ENCODE measurements at regions not wholly inside any gene's neighbourhood (a gene's known extent, or its start where the extent isn't known, plus 50 kb on each side); places are given as distances from the start of the nearest gene placed in this dataset.

DNA sequence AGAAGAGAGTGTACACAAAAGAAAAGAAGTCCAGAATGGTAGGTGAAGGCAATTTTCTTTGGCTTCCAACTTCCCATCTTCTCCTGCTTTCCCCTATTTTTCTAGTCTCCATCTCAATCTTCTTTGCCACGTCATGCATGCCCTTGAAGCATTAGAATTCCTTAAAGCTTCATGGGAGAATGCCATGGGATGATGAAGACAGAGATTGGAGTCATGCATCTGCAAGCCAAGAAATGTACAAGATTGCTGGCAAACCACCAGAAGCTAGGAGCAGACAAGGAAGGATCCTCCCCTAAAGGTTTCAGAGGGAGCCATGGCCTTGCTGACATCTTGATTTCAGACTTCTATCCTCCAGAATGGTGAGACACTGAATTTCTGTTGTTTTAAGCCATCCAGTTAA, 305.9 kb downstream of the HRH4 start:
- ChIA-PET CTCF (no interaction called here), POLR2A (no interaction called here)

DNA sequence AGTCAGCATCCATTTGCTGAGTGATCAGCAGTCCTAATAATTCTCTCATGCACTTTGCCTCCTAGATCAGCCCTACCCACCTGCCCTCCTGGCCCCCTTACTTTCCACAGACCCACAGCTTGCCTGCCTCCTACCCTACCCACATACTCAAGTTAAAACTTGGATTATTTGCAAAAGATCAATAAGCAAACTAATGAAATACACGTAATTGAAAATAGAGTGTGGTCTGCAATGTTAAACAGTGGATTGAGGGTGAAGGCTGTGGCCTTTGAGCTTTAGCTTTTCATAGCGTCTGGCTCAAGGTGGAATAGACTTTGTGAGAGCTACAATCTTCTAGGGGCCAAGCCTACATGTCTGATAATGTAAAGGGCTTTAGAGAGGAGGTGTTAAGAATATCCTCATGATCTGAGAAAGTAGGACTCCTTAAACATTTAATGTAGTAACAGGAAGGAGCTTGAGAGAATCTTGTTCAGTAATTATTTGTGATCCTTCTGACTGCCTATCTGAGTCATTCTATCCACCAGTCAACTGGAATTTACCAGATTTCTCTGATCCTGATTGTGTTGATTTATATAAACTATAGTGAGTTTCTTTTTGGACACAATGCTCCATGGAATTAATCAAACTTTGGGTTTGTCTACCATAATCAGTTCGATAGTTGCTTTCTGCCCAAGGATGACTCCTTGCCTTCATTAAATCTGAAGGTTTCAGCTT, 310.0 kb downstream of the HRH4 start:
- ChIA-PET POLR2A (no interaction called here), CTCF (interaction anchor here (1.1 kb wide), 1 partner anchor 44 kb away, joined by 3 read pairs; no protein-coding TSS in a partner anchor)
- no peak for DNase-seq (ENCODE audit: extremely low spot score)
- TF ChIP-seq, protein P1, sequence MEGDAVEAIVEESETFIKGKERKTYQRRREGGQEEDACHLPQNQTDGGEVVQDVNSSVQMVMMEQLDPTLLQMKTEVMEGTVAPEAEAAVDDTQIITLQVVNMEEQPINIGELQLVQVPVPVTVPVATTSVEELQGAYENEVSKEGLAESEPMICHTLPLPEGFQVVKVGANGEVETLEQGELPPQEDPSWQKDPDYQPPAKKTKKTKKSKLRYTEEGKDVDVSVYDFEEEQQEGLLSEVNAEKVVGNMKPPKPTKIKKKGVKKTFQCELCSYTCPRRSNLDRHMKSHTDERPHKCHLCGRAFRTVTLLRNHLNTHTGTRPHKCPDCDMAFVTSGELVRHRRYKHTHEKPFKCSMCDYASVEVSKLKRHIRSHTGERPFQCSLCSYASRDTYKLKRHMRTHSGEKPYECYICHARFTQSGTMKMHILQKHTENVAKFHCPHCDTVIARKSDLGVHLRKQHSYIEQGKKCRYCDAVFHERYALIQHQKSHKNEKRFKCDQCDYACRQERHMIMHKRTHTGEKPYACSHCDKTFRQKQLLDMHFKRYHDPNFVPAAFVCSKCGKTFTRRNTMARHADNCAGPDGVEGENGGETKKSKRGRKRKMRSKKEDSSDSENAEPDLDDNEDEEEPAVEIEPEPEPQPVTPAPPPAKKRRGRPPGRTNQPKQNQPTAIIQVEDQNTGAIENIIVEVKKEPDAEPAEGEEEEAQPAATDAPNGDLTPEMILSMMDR (IDR thresholded peaks at IDR 0.05; ENCODE audit: control extremely low read depth, extremely low read depth, low read depth, missing control alignments), result no peak

More for the DNA sequence above, 305.9 kb downstream of the HRH4 start:
- TF ChIP-seq, protein P1 (IDR thresholded peaks at IDR 0.05; ENCODE audit: control extremely low read depth, extremely low read depth, low read depth, missing control alignments), result no peak
- no peak for DNase-seq (ENCODE audit: extremely low spot score)

DNA sequence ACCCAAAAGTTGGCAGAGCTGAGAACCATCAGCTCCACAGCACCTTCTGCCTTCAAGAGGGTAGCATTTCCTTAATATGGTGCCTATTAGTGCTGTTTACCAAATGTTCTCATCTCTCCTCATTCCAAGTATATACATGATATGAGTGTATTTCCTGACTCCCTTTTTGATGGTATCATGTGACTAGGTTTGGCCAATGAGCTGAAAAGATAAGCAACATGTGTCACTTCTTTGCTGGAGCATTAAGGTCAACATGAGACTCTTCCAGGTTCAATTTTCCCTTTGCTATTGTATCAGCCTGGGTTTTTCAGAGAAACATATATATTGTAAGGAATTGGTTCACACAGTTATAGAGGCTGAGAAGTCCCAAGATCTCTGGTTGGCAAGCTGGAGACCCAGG, 310.9 kb downstream of the HRH4 start:
- DNase-seq (ENCODE audit: extremely low spot score), result no peak
- CTCF ChIA-PET, result no interaction called here
- TF ChIP-seq, protein P1 (IDR thresholded peaks at IDR 0.05; ENCODE audit: control extremely low read depth, extremely low read depth, low read depth, missing control alignments), result no peak
- POLR2A ChIA-PET, result no interaction called here

DNA sequence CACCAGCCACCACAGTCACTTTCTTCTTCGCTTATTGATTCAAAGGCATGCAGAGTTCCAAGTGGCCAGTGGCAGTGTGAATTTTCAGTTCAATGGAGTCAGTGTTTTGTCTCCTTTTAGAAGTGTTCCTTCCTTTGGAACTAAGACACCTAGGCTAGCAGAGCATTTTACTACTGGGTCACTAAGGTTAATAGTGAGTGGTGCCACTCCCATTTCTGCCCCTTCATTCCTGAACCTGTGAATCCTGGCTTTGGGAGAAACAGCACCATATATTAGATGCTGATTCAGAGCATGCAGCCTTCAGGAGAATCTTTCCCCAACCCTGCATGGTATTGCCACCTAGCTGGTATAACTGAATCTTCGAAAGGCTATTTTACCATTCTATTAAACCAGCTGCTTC, 312.7 kb downstream of the HRH4 start:
- ChIA-PET POLR2A (no interaction called here), CTCF (interaction anchor here (1.0 to 1.2 kb wide), 2 partner anchors 10 to 13 kb away, joined by 3 read pairs; no protein-coding TSS in a partner anchor)
- no peak for DNase-seq (ENCODE audit: extremely low spot score)
- TF ChIP-seq, protein P1 (IDR thresholded peaks at IDR 0.05; ENCODE audit: control extremely low read depth, extremely low read depth, low read depth, missing control alignments), result no peak

DNA sequence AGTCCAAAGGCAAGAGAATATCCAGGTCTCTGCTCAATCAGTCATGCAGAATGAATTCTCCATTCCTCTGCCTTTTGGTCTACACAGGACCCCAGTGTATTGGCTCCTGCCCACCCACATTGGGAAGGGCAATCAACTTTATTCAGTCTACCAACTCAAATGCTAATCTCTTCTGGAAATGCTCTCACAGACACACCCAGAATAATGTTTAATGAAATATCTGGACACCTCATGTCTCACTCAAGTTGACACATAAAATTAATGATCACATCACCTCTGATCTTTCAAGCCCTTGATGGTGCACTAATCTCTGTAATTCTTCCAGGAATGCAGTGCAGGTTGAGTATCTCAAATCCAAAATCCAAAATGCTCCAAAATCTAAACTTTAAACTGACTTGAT, 315.6 kb downstream of the HRH4 start:
- DNase-seq (ENCODE audit: extremely low spot score), result no peak
- ChIA-PET CTCF (no interaction called here), POLR2A (no interaction called here)
- TF ChIP-seq, protein P1 (IDR thresholded peaks at IDR 0.05; ENCODE audit: control extremely low read depth, extremely low read depth, low read depth, missing control alignments), result no peak

DNA sequence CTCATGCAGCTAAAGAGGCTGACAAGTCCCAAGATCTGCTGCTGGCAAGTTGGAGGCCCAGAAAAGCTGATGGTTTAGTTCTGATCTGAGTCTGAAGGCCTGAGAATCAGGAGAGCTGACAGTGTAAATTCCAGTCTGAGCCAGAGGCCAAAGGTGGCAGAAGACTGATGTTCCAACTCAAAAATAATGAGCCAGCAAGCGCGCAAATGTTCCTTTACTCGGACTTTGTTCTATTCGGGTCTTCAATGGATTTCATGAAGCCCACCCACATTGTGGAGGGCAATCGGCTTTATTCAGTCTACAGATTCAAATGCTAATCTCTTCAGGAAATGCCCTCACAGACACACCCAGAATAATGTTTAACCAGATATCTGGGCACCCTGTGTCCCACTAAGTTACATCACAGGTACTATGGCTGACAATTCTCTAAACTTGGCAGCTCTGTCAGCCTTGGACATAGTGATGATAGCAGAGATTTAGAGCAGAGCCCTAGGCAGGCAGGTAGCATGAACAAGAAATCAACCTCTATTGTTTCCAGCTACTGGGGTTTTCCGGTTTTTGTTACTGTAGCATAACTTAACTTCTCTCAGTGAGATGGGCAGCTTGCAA, 318.5 kb downstream of the HRH4 start:
- ChIA-PET POLR2A (no interaction called here), CTCF (no interaction called here)
- TF ChIP-seq, protein P1 (IDR thresholded peaks at IDR 0.05; ENCODE audit: control extremely low read depth, extremely low read depth, low read depth, missing control alignments), result no peak

More for the DNA sequence above, 318.5 kb downstream of the HRH4 start:
- DNase-seq (ENCODE audit: extremely low spot score), result no peak
